ENCODE measurements at regions not wholly inside any gene's neighbourhood (a gene's known extent, or its start where the extent isn't known, plus 50 kb on each side); places are given as distances from the start of the nearest gene placed in this dataset.

GRCh38 chr5:97735209-97735608 is 552.2 kb upstream of the RIOK2 start:
- Histone ChIP-seq H3K18ac (ENCODE audit: low read depth, low read length) (no peak overlapping the region), H3K23ac (ENCODE audit: low read depth, low read length) (no peak overlapping the region), H3K4me1 (ENCODE audit: control insufficient read depth, insufficient read depth, low read length) (no peaks in the 10 kb centered on the region; the same call in 1 of the 2 replicates), H2AK9ac (replicated peaks; ENCODE audit: low read depth, low read length, poor library complexity) (no peak overlapping the region), H2BK5ac (ENCODE audit: low read depth, low read length, poor library complexity, severe bottlenecking) (no peak overlapping the region), H3K9me3 (ENCODE audit: control insufficient read depth, insufficient read depth, low read length) (no peaks in the 10 kb centered on the region), H2BK20ac (ENCODE audit: low read depth, low read length) (no peak overlapping the region), H4K8ac (ENCODE audit: low read depth in 2 of 2, low read length in 2 of 2) (no peak overlapping the region), H2BK120ac (ENCODE audit: low read depth, low read length) (no peak overlapping the region), H2AFZ (replicated peaks; ENCODE audit: low read length, poor library complexity) (no peak overlapping the region), H4K5ac (ENCODE audit: low read depth, low read length) (no peak overlapping the region), H3K9ac (ENCODE audit: low read depth, low read length) (no peak overlapping the region), H4K91ac (ENCODE audit: insufficient read depth, low read depth, low read length) (no peak overlapping the region), H3K79me1 (ENCODE audit: low read depth in 1 of 2, low read length in 2 of 2) (no peaks in the 10 kb centered on the region), H3K56ac (ENCODE audit: extremely low read depth, insufficient read depth, low read length) (no peak overlapping the region), H3K4me3 (ENCODE audit: insufficient read depth, low read depth, low read length) (no peak overlapping the region), H4K20me1 (ENCODE audit: insufficient read depth, low read length) (no peaks in the 10 kb centered on the region), H3K4ac (ENCODE audit: low read depth, low read length) (no peak overlapping the region), H3K27ac (ENCODE audit: insufficient read depth, low read length) (no peak overlapping the region), H2BK15ac (ENCODE audit: low read depth, low read length) (no peak overlapping the region), H3K36me3 (ENCODE audit: control insufficient read depth, insufficient read depth, low read length) (no peaks in the 10 kb centered on the region), H2AK5ac (ENCODE audit: low read depth, low read length) (no peak overlapping the region), H3K4me2 (ENCODE audit: low read depth, low read length) (no peak overlapping the region), H3K27me3 (ENCODE audit: control insufficient read depth, insufficient read depth, low read length) (no peaks in the 10 kb centered on the region), H3K14ac (replicated peaks; ENCODE audit: low read depth, low read length) (no peak overlapping the region), H3K9me1 (ENCODE audit: insufficient read depth, low read length) (no peaks in the 10 kb centered on the region)
- ATAC-seq (ENCODE audit: low read depth), result peak; percentile 72; the same call in 1 of the 2 replicates
- no TSS peak for BruUV-seq (replicated peaks)
- no CpG with 5 or more reads among the region's 3 CpGs for WGBS, 2 experiments (ENCODE audit: extremely low coverage in 2 of 2, insufficient read length in 1 of 2)
- DNase-seq, result peak; percentile 92
- ChIA-PET POLR2A (ENCODE audit: unreplicated experiment) (no interaction called here), CTCF (no interaction called here)
- in situ Hi-C loops (cut with MboI; ENCODE audit: low sequenced_read_pairs), result no loop called here
- dilution Hi-C loops (cut with HindIII; ENCODE audit: low sequenced_read_pairs, unreplicated experiment), result no loop called here
- TF ChIP-seq POLR2A (IDR thresholded peaks at IDR 0.05; ENCODE audit: low read depth, low read length), result no peak
- TF ChIP-seq CEBPB (IDR thresholded peaks at IDR 0.05; ENCODE audit: low read depth, low read length), result peak; percentile 71
- intact Hi-C loops (cut with micrococcal nuclease), result no loop called here
